Choroid plexus epithelial cell (primary cell): ENCODE measurements at regions not wholly inside any gene's neighbourhood (a gene's known extent, or its start where the extent isn't known, plus 50 kb on each side); places are given as distances from the start of the nearest gene placed in this dataset.

ENCODE experiments used
- DNase-seq: peaks from one replicate; pipeline ENCODE4 v3.0.0-alpha.2; 2010; ENCODE audit warnings: low read depth
- H3K4me3 ChIP-seq: 2 replicates; pipeline ENCODE4 v1.5.1; 2011; ENCODE audit warnings: low read depth, mild to moderate bottlenecking, control low read depth, low read length, moderate library complexity
- TF ChIP-seq, protein P1 (sequence below): conservative IDR thresholded peaks from 2 replicates; pipeline ENCODE4 v1.5.1; 2011; ENCODE audit warnings: low read depth, mild to moderate bottlenecking, control low read depth, inconsistent platforms, low read length, moderate library complexity

- no peak for DNase-seq
- TF ChIP-seq, protein P1, sequence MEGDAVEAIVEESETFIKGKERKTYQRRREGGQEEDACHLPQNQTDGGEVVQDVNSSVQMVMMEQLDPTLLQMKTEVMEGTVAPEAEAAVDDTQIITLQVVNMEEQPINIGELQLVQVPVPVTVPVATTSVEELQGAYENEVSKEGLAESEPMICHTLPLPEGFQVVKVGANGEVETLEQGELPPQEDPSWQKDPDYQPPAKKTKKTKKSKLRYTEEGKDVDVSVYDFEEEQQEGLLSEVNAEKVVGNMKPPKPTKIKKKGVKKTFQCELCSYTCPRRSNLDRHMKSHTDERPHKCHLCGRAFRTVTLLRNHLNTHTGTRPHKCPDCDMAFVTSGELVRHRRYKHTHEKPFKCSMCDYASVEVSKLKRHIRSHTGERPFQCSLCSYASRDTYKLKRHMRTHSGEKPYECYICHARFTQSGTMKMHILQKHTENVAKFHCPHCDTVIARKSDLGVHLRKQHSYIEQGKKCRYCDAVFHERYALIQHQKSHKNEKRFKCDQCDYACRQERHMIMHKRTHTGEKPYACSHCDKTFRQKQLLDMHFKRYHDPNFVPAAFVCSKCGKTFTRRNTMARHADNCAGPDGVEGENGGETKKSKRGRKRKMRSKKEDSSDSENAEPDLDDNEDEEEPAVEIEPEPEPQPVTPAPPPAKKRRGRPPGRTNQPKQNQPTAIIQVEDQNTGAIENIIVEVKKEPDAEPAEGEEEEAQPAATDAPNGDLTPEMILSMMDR = no peak
- H3K4me3 ChIP-seq = no peak overlapping the region
Observed at GRCh38 chr12:29980304-29980703, 196.6 kb upstream of the TMTC1 start.

DNA sequence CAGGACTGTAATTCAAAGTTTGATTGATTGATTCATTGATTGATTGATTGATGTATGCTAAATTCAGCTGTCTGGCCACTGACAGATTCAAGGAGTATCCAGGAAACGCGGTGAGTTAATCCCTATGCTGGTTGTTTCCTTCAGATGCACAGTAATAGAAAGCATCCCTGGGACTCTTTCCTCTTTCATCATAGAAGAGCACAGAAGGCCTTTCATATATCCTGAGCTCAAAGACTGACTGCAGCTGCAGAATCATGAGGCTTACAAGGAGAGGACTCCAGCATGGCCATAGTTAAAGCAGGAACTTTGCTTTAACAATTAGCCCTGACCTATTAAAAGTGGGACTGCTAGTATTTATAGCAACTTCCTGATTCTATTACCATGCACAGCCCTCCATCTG lies 187.7 kb upstream of the TMTC1 start:
- no peak overlapping the region for H3K4me3 ChIP-seq
- TF ChIP-seq, protein P1 = no peak
- DNase-seq = no peak

DNA sequence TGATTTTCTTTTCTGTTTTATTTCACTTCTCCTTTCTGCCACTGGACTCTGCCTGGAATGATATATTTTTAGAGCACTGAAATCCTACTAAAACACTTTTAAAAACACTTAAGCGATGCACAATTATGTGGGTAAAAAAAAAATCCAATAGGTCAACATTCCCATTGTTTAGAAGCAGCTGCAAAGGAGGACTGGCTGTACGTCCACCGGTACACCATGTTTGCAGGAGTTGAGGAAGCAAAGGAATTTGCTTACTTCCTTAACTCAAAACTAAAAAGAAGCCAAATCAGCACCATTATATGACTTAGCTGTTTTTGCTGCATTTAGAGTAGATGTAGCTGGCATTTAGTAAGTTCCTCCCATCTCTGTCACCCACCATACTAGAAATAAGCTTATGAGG lies 186.8 kb upstream of the TMTC1 start:
- TF ChIP-seq, protein P1 = no peak
- no peak for DNase-seq
- no peak overlapping the region for H3K4me3 ChIP-seq

GRCh38 chr12:29962276-29963035 lies 178.7 kb upstream of the TMTC1 start:
- TF ChIP-seq, protein P1 = no peak

GRCh38 chr12:29961231-29961630 lies 177.5 kb upstream of the TMTC1 start:
- peak; percentile 36 for DNase-seq
- TF ChIP-seq, protein P1 = no peak
- H3K4me3 ChIP-seq = no peak overlapping the region

More at GRCh38 chr12:29962276-29963035, 178.7 kb upstream of the TMTC1 start:
- no peak for DNase-seq
- H3K4me3 ChIP-seq = no peak overlapping the region

- no peak for DNase-seq
- TF ChIP-seq, protein P1 = no peak
- H3K4me3 ChIP-seq = no peak overlapping the region
Observed at GRCh38 chr12:29960122-29960521, 176.4 kb upstream of the TMTC1 start.

DNA sequence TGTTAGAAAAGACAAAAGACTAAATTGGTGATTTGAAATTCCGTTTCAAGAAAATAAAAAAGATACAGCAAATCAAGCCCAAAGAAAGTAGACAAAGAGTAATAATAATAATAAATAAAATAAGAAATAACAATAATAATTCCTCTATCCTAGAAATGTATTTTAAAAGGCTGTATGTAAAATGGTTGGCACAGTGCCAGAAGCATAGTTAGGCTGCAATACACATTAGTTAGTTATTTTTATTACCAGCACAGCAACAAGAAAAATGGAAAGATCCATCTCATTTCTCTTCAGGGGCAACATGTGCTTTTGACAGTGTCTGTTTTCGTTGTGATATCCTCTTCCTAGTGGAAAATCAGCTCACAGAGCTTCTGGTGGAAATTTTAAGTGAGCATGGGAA lies 174.1 kb upstream of the TMTC1 start:
- TF ChIP-seq, protein P1 = no peak
- peak; percentile 13 for DNase-seq
- H3K4me3 ChIP-seq = no peak overlapping the region
